ENCODE measurements at regions not wholly inside any gene's neighbourhood (a gene's known extent, or its start where the extent isn't known, plus 50 kb on each side); places are given as distances from the start of the nearest gene placed in this dataset.

GRCh38 chr5:124408738-124409453 lies 337.5 kb downstream of the ZNF608 start:
- no peak for DNase-seq (ENCODE audit: low spot score)
- BruUV-seq (replicated peaks): no TSS peak

DNA sequence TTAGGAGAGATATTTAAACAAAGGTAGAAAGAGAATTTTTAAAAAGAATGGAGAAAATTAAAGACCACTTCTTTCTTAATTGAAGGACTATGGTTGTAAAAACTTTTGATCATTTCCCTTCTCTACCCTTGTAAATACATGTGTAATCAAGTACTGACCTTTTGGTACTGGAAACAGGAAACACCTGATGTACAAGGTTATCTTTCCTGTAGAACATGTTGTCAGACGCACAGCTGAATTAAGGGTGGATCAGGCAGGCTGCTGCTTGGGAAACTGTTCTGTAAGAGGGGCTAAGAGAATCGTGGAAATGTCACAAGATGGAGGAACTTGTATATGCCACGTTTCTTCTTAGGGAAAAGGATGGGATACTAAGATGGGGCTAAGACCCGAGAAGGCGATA lies 341.6 kb downstream of the ZNF608 start:
- CTCF ChIA-PET: no interaction called here
- Histone ChIP-seq H3K27ac (ENCODE audit: low read depth, low read length, poor library complexity, severe bottlenecking) (no peak overlapping the region), H3K4me1 (ENCODE audit: insufficient read depth, low read length, poor library complexity, severe bottlenecking) (no peaks in the 10 kb centered on the region), H3K27me3 (replicated peaks; ENCODE audit: insufficient read depth, low read depth, low read length, poor library complexity) (no peaks in the 10 kb centered on the region), H3K4me3 (ENCODE audit: low read depth, low read length, poor library complexity, severe bottlenecking) (no peak overlapping the region), H3K36me3 (ENCODE audit: insufficient read depth, low read length, poor library complexity, severe bottlenecking) (no peaks in the 10 kb centered on the region), H3K9me3 (ENCODE audit: low read depth, low read length, poor library complexity, severe bottlenecking) (no peaks in the 10 kb centered on the region)
- DNase-seq (ENCODE audit: low spot score): no peak
- BruUV-seq (replicated peaks): no TSS peak
- intact Hi-C loops (cut with micrococcal nuclease; ENCODE audit: unreplicated experiment): no loop called here
- POLR2A ChIA-PET (ENCODE audit: low non-redundant PET): no interaction called here
- no peak for TF ChIP-seq EZH2 (IDR thresholded peaks at IDR 0.05; ENCODE audit: borderline replicate concordance, low read depth, low read length, poor library complexity, severe bottlenecking)
- no peak for TF ChIP-seq CTCF (conservative IDR thresholded peaks at IDR 0.05; ENCODE audit: low read depth, low read length)

More at GRCh38 chr5:124408738-124409453, 337.5 kb downstream of the ZNF608 start:
- no peak overlapping the region for H3K4me3 ChIP-seq (ENCODE audit: low read depth, low read length, poor library complexity, severe bottlenecking)
- intact Hi-C loops (cut with micrococcal nuclease; ENCODE audit: unreplicated experiment): no loop called here
- ChIA-PET POLR2A (ENCODE audit: low non-redundant PET) (no interaction called here), CTCF (no interaction called here)
- no peaks in the 10 kb centered on the region for H3K4me1 ChIP-seq (ENCODE audit: insufficient read depth, low read length, poor library complexity, severe bottlenecking)
- no peak overlapping the region for H3K27ac ChIP-seq (ENCODE audit: low read depth, low read length, poor library complexity, severe bottlenecking)
- H3K27me3 ChIP-seq (replicated peaks; ENCODE audit: insufficient read depth, low read depth, low read length, poor library complexity): no peaks in the 10 kb centered on the region
- no peaks in the 10 kb centered on the region for H3K9me3 ChIP-seq (ENCODE audit: low read depth, low read length, poor library complexity, severe bottlenecking)
- H3K36me3 ChIP-seq (ENCODE audit: insufficient read depth, low read length, poor library complexity, severe bottlenecking): no peaks in the 10 kb centered on the region
- TF ChIP-seq EZH2 (IDR thresholded peaks at IDR 0.05; ENCODE audit: borderline replicate concordance, low read depth, low read length, poor library complexity, severe bottlenecking): no peak
- no peak for TF ChIP-seq CTCF (conservative IDR thresholded peaks at IDR 0.05; ENCODE audit: low read depth, low read length)

DNA sequence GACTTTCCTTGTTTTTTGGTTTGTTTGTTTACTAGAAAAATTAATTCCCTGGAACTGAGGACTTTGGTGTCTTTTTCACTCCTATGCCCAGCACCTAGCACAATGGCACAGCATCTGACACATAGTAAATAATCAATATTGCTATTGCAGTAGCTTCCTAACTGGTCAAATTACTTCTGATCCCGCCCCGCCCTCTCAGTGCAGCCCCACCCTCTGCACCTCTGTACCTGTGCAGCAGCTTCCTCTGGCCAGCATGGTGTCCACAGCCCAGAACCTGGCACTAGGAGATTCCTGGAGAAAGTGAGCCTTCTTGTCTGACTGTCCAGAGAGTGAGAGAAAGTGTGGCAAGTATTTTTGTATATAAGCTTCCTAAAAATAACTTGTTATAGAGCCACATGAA lies 343.2 kb downstream of the ZNF608 start:
- no TSS peak for BruUV-seq (replicated peaks)
- intact Hi-C loops (cut with micrococcal nuclease; ENCODE audit: unreplicated experiment): no loop called here
- TF ChIP-seq CTCF (conservative IDR thresholded peaks at IDR 0.05; ENCODE audit: low read depth, low read length): no peak
- no peak for TF ChIP-seq EZH2 (IDR thresholded peaks at IDR 0.05; ENCODE audit: borderline replicate concordance, low read depth, low read length, poor library complexity, severe bottlenecking)

More for the DNA sequence above, 343.2 kb downstream of the ZNF608 start:
- no peak overlapping the region for H3K27ac ChIP-seq (ENCODE audit: low read depth, low read length, poor library complexity, severe bottlenecking)
- no peaks in the 10 kb centered on the region for H3K9me3 ChIP-seq (ENCODE audit: low read depth, low read length, poor library complexity, severe bottlenecking)
- no peaks in the 10 kb centered on the region for H3K36me3 ChIP-seq (ENCODE audit: insufficient read depth, low read length, poor library complexity, severe bottlenecking)
- H3K4me1 ChIP-seq (ENCODE audit: insufficient read depth, low read length, poor library complexity, severe bottlenecking): no peaks in the 10 kb centered on the region
- no peaks in the 10 kb centered on the region for H3K27me3 ChIP-seq (replicated peaks; ENCODE audit: insufficient read depth, low read depth, low read length, poor library complexity)
- ChIA-PET POLR2A (ENCODE audit: low non-redundant PET) (no interaction called here), CTCF (no interaction called here)
- DNase-seq (ENCODE audit: low spot score): no peak
- H3K4me3 ChIP-seq (ENCODE audit: low read depth, low read length, poor library complexity, severe bottlenecking): no peak overlapping the region
